Tibial nerve (tissue), 4 donors: ENCODE measurements at regions not wholly inside any gene's neighbourhood (a gene's known extent, or its start where the extent isn't known, plus 50 kb on each side); places are given as distances from the start of the nearest gene placed in this dataset.

Experiments
- EP300 ChIP-seq, 2 donors: sonication (generic); formaldehyde crosslinking; IDR thresholded peaks; one replicate each; pipeline ENCODE4 v1.6.1; 2017; ENCODE audit warnings: antibody characterized with exemption in 2 of 2, mild to moderate bottlenecking in 1 of 2
- POLR2A ChIP-seq, 2 donors: fragments of 450-650 bp; IDR thresholded peaks; one replicate each; pipeline ENCODE4 v1.6.1; 2017; ENCODE audit warnings: antibody characterized with exemption in 2 of 2, mild to moderate bottlenecking in 2 of 2, moderate library complexity in 2 of 2
- TF ChIP-seq, protein P1 (sequence below), 5 experiments: fragments of 200-600 bp in 3 of 5; fragments of 450-650 bp in 2 of 5; sonication (generic) in 3 of 5; IDR thresholded peaks; one replicate each; pipeline ENCODE4 v1.5.1; 2016 to 2019; ENCODE audit warnings: antibody characterized with exemption in 5 of 5, mild to moderate bottlenecking in 3 of 5, moderate library complexity in 2 of 5

DNA sequence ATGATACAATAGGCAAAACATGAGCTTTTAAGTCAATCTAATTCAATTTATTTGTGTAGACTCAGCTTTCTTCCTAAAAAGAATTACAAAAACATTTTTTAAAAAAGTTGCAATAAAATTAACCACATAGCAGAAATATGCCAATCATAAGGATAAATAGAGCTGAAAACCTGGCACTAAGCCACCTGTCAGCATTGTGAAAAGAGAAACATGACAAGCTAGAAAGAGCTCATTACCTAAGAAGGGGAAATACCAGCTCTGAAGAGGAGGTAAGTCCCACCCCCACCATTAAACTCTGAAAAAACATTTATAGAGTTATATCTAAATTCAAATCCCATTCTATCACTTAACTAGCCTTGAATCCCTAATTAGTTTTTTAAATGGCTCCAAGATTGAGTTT, 372.9 kb downstream of the OSTF1 start:
- TF ChIP-seq POLR2A (IDR thresholded peaks at IDR 0.05) (no peak), EP300 (IDR thresholded peaks at IDR 0.05) (no peak)
- TF ChIP-seq, protein P1, sequence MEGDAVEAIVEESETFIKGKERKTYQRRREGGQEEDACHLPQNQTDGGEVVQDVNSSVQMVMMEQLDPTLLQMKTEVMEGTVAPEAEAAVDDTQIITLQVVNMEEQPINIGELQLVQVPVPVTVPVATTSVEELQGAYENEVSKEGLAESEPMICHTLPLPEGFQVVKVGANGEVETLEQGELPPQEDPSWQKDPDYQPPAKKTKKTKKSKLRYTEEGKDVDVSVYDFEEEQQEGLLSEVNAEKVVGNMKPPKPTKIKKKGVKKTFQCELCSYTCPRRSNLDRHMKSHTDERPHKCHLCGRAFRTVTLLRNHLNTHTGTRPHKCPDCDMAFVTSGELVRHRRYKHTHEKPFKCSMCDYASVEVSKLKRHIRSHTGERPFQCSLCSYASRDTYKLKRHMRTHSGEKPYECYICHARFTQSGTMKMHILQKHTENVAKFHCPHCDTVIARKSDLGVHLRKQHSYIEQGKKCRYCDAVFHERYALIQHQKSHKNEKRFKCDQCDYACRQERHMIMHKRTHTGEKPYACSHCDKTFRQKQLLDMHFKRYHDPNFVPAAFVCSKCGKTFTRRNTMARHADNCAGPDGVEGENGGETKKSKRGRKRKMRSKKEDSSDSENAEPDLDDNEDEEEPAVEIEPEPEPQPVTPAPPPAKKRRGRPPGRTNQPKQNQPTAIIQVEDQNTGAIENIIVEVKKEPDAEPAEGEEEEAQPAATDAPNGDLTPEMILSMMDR (IDR thresholded peaks at IDR 0.05): no peak
